NCI-H524 (cell line): ENCODE measurements at regions not wholly inside any gene's neighbourhood (a gene's known extent, or its start where the extent isn't known, plus 50 kb on each side); places are given as distances from the start of the nearest gene placed in this dataset.

Experiments used
- DNase-seq, 2 experiments: peaks; one replicate each; lab custom pipeline; 2025; lab: John Stamatoyannopoulos, UW

- DNase-seq = no peak
Measured at GRCh38 chr2:172361840-172362239, 65.5 kb upstream of the ITGA6 start.

GRCh38 chr2:172364261-172364660, 63.1 kb upstream of the ITGA6 start:
- no peak for DNase-seq

DNA sequence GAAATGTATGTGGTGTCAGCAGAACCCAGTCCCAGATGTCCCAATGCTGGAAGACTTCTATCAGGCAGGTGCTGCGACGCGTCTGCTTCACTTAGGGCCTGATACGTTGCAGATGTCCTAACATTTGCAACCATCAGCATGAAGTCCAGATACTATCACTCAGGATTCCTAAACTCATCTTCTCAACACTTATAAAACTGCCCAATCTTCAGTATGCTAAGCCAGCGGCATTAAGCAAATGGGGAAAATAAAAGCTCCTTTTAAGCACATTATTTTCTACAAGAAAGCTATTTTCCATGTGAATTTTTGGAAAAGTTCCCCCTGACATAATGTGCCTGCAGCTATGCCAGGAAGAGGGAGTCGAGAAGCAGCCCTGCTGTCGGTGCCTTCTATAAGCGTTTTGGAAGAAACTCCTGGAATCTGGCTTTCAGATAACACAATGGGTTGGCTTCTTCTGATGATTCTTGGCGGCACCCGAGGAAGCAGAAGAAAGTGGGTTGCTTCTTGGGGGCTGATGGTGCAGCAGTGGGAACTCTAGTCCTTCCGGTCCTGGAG, 60.7 kb upstream of the ITGA6 start:
- DNase-seq = no peak

- no peak for DNase-seq
Measured at GRCh38 chr2:172370821-172371455, 56.4 kb upstream of the ITGA6 start.

GRCh38 chr2:172372436-172372835, 55.0 kb upstream of the ITGA6 start:
- DNase-seq = no peak

DNA sequence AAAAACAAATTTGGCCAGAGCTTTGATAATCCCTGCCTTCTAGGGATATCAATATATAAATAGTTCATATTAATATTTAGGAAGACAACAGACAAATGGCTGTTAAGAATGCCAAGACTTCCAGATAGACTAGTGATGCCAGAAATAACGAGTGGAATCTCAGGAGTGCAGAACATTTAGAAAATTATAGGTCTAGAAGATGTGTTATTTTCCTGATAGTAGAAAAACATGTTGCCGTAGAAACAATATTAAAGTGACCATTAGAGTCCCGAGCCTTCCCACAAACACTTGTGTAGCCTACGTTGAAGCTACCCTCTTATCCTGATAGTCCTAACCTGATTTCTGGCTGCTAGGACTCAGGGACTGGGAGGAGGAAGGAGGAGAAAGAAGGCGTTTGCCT, 54.3 kb upstream of the ITGA6 start:
- DNase-seq = no peak

GRCh38 chr2:172373766-172374165, 53.6 kb upstream of the ITGA6 start:
- no peak for DNase-seq

DNA sequence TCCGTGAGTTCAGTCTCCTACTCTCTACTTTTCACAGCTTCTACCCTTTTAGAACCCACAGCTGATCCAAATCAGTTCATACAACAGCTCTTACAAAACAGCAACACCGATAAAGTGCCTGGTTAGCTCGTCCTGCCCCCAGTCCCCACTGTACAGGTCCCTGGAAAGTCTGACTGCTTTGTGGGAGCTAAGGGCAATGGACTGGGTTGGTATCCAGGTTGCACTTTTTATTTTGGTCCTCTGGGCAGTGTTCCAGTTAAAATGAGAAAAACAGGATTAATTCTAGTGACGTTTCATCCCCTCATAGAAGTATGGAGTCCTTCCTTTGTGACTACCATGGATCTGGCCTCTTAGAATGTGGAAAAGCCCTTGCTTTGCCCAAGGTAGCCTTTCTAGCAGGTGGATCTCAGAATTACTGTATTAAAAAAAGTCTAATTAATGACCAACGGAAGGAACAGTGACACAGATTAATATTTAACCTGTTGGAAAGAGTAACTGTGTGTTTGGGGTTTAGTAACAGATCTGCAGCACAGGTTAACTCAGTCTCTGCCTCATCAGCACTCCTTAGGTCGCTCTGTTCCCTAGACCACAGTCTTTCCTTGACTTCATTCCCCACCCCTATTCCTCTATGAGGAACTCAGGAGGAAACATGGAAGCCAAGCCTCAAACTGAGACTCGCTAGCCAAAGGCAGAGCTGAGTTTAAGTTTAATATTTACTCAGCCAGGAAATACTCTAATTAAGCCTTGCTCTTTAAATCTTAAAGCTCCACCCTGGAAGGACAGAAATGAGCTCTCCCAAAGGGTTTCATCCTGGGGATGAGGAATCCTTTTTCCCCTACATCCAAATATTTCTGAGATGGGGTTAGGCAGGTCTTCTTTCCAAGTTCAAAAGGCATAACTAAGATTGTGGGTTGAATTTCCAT, 52.8 kb upstream of the ITGA6 start:
- no peak for DNase-seq

GRCh38 chr2:172375251-172375650, 52.1 kb upstream of the ITGA6 start:
- DNase-seq = no peak

GRCh38 chr2:172376016-172376415, 51.4 kb upstream of the ITGA6 start:
- DNase-seq = no peak

DNA sequence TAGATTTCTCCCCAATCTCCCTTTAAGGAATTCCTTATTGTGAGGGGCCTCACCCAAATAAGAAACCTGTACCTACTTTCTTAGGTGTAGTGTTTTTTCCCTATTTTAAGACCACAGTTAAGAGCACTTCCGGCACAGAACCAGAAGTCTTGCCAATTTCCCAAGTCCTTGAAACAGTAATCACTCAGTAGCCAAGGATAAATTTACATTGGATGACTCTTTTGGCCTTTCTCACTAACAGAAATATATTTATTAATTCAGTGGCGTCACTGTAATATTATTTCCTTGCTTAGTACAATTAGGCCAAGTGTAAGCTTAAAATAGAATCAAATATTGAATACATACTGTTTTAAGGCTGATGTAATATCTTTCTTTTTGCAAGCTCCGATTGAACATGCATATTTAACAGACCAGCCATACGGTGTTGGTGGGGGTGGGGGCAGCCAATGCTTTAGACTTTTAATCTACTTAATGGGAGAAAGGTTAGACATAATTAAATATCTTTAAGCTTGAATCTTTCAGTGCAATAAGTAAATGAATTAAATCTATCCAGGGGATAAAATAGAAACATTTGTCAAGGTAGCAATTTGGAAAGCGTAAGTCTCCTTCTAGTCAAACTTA, 50.8 kb upstream of the ITGA6 start:
- peak; percentile 23 to 57 for DNase-seq

DNA sequence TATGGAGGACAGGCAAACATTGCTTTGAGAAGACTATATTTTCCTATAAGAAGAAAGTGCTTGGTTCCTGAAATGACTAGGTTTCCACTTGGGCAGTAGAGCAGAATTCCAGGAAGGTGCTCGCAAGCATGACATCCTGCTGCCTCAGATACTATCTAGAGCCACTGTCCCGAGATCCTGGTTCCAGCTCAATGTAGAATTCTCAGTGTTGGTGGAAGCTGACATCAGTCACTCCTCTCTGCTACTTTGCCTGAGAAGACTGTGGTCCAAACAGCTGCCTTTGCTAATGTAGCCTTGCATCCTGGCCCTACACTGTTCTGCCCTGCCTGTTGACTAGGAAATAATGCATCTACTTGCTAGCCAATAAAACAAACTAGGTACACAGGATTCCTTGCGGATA, 50.0 kb upstream of the ITGA6 start:
- no peak for DNase-seq
